CD4-positive, alpha-beta T cell treated with Interleukin-6 for 4 hours (primary cell): ENCODE measurements at regions not wholly inside any gene's neighbourhood (a gene's known extent, or its start where the extent isn't known, plus 50 kb on each side); places are given as distances from the start of the nearest gene placed in this dataset.

Source experiments
- DNase-seq: peaks from one replicate; pipeline ENCODE4 v3.0.0-alpha.2; 2020; ENCODE audit warnings: mixed read lengths

GRCh38 chr1:175894581-175894980 is 151.2 kb upstream of the TNR start:
- no peak for DNase-seq

GRCh38 chr1:175893192-175893591 is 149.8 kb upstream of the TNR start:
- DNase-seq: no peak

- DNase-seq: no peak
Measured at GRCh38 chr1:175892686-175893085, 149.3 kb upstream of the TNR start.

GRCh38 chr1:175891783-175892309 is 148.5 kb upstream of the TNR start:
- DNase-seq: no peak

- no peak for DNase-seq
Measured at GRCh38 chr1:175890958-175891357, 147.6 kb upstream of the TNR start.

GRCh38 chr1:175889848-175890247 is 146.5 kb upstream of the TNR start:
- DNase-seq: no peak

- no peak for DNase-seq
Measured at GRCh38 chr1:175888996-175889395, 145.6 kb upstream of the TNR start.

GRCh38 chr1:175887981-175888428 is 144.6 kb upstream of the TNR start:
- DNase-seq: no peak

- no peak for DNase-seq
Measured at GRCh38 chr1:175887521-175887920, 144.1 kb upstream of the TNR start.

- no peak for DNase-seq
Measured at GRCh38 chr1:175885326-175885725, 141.9 kb upstream of the TNR start.

- no peak for DNase-seq
Measured at GRCh38 chr1:175884369-175884768, 141.0 kb upstream of the TNR start.

GRCh38 chr1:175882192-175882591 is 138.8 kb upstream of the TNR start:
- DNase-seq: no peak

GRCh38 chr1:175881246-175881976 is 138.0 kb upstream of the TNR start:
- DNase-seq: no peak

GRCh38 chr1:175878775-175879174 is 135.4 kb upstream of the TNR start:
- DNase-seq: no peak

- no peak for DNase-seq
Measured at GRCh38 chr1:175877939-175878737, 134.7 kb upstream of the TNR start.

- no peak for DNase-seq
Measured at GRCh38 chr1:175875556-175875955, 132.2 kb upstream of the TNR start.

- no peak for DNase-seq
Measured at GRCh38 chr1:175874081-175874480, 130.7 kb upstream of the TNR start.

GRCh38 chr1:175873290-175873935 is 130.0 kb upstream of the TNR start:
- no peak for DNase-seq

- no peak for DNase-seq
Measured at GRCh38 chr1:175872588-175872987, 129.2 kb upstream of the TNR start.

- DNase-seq: no peak
Measured at GRCh38 chr1:175871647-175872046, 128.3 kb upstream of the TNR start.

- DNase-seq: no peak
Measured at GRCh38 chr1:175870217-175870616, 126.8 kb upstream of the TNR start.

GRCh38 chr1:175866776-175867175 is 123.4 kb upstream of the TNR start:
- DNase-seq: no peak

GRCh38 chr1:175865041-175865766 is 121.8 kb upstream of the TNR start:
- no peak for DNase-seq
